Fibroblast of peridontal ligament (primary cell): ENCODE measurements at regions not wholly inside any gene's neighbourhood (a gene's known extent, or its start where the extent isn't known, plus 50 kb on each side); places are given as distances from the start of the nearest gene placed in this dataset.

Source experiments
- DNase-seq: peaks from one replicate; pipeline ENCODE4 v3.0.0-alpha.2; 2010; ENCODE audit errors: extremely low read depth

DNA sequence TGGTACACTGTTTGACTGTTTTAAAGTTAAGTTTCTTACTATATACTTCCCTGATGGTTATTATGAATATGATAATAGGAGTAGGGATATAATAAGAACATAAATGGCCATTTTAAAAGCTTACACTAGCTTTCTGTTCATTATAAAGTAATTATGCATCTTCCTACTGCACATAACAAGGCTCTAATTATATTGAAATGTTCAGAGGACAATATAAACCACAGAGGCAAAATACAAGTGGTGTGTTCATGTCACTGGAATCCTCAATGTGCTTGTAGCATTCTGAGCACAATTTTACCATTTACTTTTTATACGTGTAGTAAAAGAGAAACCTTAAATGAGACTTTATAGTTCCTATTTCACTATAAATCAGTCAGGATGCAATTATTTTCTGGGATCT lies 268.3 kb downstream of the TMA16 start:
- DNase-seq, result no peak

DNA sequence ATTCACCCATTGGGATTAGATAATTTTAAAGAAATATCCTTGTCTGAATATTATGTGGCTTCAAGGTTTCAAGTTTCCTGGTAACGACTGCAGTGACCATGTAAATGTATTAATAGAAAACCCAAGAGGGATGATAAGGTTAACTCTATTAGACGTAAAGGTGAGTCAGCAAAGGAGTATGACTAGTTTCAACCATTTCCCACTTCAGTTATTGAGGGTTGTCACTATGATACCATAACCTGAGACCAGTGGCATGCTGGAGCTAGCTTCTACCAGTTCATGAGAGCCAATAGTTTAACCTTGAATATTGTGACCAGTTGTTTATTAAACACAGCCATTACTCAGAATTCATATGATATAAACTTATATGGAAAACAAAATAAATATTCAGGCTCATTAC lies 270.1 kb downstream of the TMA16 start:
- no peak for DNase-seq

DNA sequence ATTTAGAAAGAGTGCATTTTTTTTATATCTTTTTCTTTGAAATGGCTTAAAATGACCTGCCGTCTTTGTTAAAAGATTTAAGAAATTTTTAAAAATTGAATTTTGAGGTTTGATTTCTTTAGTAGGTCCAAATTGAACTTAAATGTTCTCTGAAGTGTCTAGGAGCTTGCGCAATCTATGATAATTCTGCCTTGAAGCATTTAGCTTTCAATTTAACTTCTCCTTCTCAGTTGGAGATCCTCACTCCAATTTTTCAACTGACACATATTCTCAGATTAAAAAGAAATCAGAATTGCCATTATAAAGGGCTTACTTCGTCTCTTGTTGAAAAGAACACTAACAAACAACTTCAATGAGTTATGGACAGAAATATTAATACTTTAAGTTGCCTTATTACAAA lies 273.5 kb downstream of the TMA16 start:
- DNase-seq, result no peak

DNA sequence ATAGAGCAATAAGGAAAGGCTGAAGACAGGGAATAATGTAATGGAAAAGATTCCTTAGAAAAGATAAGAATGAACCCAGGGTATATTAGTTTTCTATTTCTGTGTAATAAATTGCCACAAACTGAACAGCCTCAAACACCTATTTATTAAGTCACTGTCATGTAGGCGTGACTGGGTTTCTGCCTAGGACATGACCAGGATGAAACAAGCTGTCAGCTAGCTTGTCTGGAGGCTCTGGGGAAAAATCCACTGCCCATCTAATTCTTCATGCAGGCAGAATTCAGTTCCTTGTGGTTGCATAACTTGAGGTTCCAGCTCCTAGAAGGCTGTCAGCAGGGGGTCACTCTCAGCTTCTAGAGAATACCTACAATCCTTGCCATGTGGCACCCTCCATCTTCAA lies 277.7 kb downstream of the TMA16 start:
- no peak for DNase-seq

DNA sequence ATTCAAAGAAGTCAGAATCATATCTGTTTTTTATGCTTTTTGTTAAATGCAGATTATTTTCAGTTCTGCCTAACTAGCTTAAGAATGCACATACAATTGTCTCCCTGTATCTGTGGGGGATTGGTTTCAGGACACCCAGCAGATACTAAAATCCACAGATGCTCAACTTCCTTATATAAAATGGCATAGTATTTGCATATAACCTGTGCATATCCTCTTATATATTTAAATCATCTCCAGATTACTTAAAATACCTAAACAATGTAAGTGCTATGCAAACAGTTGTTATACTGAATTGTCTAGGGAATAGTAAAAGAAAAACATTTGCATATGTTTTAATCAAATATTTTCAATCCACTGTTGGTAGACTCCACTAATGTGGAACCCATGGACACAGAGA lies 279.4 kb downstream of the TMA16 start:
- no peak for DNase-seq

DNA sequence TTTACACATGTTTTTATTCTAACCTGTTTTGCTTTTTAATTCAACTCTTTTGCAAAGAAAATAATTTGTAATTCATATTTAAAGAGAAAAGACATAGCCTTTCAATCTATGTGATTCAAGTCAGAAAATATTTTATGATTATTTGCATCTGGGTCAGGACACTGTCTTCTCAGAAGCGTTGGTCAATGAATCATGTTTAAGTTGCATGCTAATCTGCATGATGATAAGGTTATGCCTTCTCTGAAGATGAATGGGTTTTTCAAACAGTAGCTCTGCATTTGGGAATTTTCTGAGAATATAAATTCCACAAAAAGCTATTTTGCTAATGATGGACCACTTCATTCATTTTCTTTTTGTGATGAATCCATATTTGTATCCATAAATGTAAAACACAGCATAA lies 282.5 kb downstream of the TMA16 start:
- no peak for DNase-seq

DNA sequence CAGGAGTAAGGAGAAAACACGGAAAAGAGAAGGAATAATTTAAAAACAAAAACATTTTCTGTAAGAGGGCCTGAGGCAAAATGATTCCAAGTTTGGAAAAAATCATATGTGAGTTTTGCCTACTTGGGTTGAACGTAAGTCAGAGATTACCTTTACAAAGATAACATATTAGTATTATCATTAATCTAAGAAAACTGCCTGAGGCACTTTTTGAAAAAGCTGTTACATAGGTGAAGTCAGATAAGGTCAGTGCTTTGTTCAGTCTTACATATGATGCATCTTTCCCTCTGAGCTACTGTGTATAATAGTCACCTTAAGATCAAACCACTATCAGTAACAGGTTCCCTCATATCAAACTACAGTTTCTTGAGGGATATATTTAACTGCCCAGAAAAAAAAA lies 287.2 kb downstream of the TMA16 start:
- DNase-seq, result no peak

DNA sequence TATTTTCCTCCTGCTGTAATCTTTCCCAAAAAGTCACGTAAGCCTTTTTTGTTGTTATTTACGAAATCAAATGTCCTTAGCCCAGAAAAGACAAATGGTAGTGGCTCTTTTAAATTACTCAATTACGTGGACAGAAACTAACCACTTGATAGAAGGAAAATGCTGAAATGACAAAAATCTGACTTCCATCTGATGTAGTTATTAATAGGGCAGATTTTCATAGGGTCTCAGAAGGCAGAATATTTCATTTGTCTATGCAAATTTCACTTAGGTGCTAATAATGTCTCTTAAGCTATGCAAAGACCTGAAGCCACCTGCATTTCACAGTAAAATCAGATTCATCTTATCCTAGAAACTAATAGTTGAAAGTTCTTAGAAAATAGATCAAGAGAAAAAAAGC lies 295.7 kb downstream of the TMA16 start:
- no peak for DNase-seq

DNA sequence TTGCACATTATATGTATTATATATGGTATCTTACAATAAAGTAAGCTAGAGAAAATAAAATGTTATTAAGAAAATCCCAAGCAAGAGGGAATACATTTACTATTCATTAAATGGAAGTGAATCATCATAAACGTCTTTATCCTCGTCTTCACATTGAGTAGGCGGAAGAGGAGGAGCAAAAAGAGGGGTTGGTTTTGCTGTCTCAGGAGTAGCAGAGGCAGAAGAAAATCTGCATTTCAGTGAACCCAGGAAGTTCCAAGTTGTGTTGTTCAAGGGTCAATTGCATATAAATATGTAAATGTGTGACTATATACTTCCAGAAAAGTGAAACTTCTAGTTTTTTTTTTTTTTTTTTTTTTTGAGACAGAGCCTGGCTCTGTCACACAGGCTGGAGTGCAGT lies 301.4 kb downstream of the TMA16 start:
- DNase-seq, result no peak

DNA sequence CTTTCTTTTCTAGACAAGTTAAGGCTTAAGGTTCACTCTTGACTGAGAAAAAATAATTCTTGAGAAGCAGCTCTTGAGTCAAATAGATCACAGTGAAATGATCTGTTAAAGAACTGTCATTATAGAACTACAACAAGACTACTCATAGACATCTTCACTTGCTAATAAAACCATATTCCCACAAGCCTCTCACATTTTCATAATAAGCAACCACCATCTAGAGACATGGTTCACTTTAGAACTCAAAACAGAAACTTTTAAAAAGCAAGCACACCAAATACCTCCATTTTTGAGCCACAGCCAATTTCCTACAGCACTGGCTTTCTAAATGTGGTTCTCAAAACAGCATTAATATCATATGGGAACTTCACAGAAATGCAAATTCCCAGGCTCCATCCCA lies 309.5 kb downstream of the TMA16 start:
- DNase-seq, result no peak

DNA sequence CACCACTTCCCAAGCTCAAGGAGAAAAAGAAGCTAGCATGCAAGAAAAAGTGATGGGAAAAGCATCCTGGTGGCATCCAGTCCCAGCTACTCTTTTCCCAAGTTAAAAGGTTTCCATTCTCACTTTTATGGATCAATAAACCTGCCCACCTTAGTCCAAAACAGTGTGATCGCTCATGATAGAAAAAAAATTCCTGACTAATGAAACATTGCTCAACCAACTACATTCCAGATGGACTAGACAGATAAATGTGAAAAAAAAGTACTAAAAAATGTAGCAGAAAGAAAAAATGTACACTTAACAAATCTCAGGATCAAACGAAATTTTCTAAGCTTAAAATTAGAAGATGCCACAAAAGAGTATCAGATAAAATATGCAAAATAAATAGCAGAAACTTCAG lies 312.2 kb downstream of the TMA16 start:
- no peak for DNase-seq

DNA sequence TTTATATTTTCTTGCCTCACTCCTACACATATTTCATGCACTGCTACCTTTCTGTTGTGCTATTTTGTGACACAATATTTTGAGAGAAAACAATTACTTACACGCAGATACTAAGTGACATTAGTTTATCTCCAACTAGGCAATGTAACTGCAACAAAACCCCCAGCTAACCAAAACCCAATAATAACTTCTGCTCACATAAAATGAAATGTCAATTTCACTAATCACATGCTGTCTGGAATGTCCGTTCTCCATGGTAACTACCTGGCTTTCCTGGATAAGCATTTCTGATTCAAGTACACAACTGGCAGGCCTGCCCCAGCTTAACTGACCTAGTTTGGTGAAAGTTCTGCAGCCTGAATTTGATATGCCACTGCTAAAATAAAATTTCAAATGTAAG lies 313.5 kb downstream of the TMA16 start:
- no peak for DNase-seq

DNA sequence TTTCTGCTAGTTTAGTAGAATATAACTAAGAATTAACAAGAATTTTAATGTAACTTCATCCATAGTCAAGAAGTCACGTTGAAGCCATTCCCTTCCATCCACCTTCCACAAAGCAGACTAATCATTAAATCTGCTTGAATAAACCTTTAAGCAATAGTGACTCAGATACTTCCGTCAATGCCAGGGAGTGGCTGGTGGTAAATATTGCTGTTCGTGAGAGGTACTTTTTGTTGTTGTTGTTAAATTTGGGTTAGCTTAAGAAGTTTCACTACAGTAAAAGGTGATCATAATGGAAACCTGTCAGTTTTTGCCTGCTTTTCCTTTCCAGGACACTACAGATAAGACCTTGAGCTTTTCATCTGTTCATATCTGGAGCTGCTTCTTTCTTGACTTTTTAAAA lies 316.3 kb downstream of the TMA16 start:
- DNase-seq, result no peak

DNA sequence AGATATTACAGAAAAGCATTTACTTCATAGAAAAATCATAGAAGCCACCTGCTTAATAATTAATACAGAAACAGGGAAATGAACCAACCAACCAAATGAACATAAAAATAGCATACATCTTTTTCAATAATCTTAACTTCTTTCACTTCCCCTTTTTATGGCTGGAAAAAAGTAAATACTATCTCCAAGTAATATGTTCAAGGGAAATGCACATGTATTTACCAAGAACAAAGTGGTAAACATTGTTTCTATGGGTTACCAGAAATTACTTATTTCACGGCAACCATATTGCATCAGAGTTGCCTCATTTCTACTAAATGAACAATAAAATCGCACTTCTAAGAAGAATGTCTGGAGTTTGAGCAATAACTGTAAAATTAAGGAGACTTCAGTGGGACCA lies 321.3 kb downstream of the TMA16 start:
- no peak for DNase-seq

DNA sequence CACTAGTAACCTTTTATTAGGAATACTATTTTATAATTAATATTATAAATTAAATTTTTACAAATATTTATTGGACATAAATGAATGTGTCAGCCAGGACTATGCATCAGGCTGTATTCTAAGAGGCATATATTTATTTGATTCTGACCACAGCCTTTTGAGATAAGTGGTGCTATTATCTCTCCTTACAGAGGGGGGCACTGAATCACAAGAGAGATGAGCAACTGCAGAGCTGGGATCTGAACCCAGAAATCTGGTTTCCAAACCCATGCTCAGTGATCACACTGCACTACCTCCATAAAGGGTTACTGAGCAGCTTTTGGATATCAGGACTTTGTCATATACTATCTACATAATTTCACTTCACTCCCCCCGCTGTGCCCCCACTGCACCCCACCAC lies 322.0 kb downstream of the TMA16 start:
- no peak for DNase-seq

DNA sequence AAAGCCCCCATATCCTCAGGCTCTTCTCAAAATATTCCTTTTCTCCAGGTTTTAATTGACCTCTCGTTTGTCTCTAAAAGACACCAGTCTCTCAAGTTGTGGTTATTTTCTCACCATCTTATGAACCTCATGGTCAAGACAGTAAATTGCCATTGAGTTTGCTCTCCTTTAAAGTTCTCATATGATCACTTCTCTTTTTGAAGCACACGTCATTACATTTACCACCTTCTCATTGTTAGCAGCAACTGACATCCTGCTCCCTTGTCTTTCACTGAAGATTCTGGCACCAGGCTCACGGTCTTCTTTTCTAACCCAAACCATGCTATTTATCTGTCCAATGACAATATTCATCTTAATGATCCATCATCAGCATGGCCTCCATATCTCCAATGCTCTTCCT lies 324.2 kb downstream of the TMA16 start:
- DNase-seq, result no peak

DNA sequence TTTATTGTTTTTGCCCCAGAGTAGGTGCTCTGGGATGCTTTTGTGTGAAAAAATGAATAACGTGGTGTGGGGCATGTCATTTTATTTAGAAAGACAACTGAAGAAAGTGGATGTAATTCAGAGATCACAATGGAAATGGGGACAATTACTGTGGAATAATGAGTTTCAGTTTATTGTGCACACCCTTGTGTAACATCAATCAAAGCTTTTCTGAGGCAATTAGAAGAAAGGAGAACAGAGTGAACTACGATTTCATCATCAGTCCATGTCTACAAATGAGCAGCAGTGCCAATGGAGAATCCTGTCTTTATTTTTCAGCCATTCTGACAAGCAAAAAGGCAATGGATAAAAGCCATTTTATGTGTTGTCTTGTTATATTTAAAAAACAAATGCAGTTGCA lies 339.2 kb downstream of the TMA16 start:
- DNase-seq, result no peak

DNA sequence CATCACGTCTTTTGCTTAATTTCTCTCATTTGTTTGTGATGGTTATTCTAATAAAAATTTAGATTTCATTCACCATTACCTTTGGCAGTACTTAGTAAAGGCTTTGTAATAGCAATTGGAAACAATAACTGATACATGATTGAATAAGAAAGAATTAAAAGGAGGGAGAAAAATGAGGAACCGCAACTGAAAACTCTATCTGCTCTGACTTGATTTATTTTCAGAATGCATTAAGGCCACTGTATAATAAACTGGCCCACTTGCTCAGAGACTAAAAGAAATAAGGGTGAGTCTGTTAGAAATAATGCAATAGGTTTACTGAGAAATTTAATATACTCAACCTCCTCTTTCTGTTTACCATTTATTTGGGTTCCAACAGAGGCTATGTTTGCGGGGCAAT lies 351.5 kb downstream of the TMA16 start:
- DNase-seq, result no peak

DNA sequence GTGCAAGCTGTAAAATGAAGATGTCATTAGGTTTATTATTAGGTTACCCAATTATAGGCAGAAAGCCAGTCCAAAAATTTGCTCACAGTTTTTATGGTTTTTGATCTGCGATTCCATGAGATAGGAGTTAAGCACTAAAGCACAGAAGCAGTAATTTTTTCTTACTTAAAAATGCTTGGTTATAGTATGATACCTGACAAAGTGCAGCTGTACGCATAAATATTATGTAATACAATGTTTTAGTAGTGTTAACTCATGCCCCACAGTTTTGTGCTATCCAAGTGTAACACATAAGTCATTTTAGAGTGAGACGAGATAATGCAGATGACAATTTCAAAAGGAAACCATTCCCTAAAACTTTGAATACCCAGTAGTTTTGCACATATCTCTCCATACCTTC lies 357.8 kb downstream of the TMA16 start:
- no peak for DNase-seq

DNA sequence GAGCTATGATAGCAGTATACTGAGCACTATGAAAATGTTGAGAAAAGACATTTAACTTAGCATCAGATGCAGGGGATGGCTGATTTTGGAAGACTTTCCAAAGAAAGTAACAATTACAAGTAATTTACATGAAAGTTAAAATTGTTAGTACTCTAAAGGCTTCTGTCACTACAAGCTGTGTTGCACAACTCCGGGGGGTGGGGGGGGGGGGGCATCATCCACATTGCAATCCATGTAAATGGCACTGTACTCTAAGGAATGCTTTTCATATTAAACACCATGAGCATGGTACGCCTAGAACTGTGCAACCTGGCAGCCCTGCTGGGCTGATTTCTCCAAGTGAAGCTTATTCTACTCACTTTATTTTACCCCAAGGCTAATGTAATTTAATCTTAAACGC lies 363.4 kb downstream of the TMA16 start:
- DNase-seq, result no peak

DNA sequence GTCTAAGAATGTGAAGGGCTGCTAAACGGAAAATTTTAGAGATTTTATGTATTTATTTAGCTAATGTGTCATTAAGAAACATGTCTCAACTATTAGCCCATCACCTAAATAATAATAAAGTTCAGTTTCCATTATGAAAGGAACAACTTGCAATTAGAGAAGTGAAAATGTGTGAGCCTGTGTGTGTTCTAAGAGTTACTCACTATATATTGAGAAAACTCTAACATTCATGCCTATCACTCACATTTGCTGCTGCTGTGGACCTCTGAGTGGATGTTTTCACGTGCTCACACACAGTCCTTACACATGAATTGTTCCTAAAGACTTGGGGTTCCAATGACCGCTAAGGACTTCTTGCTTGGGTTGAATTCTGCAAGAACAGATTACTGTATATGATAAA lies 364.0 kb downstream of the TMA16 start:
- no peak for DNase-seq

DNA sequence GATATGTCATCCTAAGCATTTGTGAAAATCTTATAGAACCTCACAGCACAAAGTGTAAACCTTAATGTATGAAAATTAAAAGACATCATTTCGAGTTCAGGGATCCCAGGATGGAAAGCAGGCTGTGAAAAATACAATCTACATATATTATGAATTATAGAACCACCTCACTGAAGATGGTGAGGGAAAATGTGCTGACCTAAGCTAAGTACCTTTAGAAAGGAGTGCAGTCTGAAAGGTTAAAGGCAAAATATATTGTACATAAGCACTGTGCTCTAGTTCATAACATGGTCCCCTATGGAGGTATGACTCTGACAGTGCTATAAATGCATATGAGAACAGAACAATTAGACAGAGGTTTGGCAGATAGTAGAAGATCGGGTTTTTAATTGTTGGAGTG lies 368.6 kb downstream of the TMA16 start:
- DNase-seq, result no peak

DNA sequence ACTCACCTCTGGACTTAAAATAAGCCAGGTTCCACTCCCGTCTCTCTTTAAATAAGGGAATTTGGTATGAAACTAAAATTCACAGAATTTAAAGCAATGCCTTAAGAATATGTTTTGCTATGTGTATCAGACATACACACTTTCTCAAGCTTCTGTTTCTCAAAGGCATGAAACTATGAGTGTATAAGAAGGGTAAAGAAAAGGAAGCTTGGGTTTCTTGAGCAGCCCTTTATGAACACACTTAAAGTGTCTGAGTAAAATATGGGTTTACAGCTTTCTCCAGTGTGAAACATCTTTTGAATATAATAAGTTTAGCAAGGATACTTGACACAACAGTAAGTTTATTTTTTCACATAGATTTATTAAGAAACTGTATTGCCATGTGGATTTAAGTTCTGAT lies 370.5 kb downstream of the TMA16 start:
- no peak for DNase-seq

DNA sequence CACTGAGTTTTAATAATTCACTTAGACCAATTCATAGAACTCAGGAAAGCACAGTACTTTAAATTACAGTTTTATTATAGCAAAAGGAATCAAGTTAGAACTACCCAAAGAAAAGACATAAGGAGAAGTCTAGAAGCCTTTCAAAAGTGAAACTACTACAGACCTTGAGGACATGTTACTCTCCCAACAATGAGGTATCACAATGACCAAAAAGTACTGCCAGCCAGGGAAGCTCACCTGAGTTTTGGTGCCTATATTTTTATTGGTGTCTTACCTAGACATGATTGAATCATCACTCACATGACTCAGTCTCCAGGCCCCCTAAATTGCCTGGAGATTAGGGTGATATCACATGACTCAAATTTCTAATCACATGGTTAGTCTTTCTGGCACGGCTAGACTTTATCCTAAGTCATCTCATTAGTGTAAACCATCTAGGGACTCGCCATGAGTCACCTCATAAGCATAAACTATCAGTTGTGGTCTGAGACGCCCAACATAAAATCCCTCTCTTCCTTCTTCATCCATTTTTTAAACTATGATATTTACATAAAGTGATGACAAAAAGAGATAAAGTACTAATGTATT lies 372.3 kb downstream of the TMA16 start:
- DNase-seq, result no peak

DNA sequence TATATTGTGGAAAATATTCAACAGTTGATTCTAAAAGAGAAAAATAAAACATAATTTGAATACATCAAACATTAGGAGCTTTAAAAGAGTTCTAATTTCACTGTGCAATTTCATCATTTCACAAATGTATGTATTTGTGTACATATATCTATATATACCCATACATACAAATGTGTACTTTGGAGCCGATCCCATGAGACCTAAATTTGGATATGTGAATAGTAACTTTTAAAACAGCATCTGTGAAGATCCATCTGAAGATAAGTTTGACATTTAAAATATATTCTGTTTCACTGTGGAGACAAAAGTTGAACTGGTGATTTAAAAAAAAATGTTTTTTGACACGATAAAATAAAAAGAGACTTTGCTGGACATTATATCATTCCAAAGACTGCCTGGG lies 374.0 kb downstream of the TMA16 start:
- DNase-seq, result no peak
